ENCODE measurements at regions not wholly inside any gene's neighbourhood (a gene's known extent, or its start where the extent isn't known, plus 50 kb on each side); places are given as distances from the start of the nearest gene placed in this dataset.

- TF ChIP-seq POLR2A (IDR thresholded peaks at IDR 0.05) (no peak), CTCF (IDR thresholded peaks at IDR 0.05) (no peak)
These were observed 738.4 kb downstream of the MATN1 start for GRCh38 chr1:29984862-29985605.
